NCI-H69 (cell line): ENCODE measurements at regions not wholly inside any gene's neighbourhood (a gene's known extent, or its start where the extent isn't known, plus 50 kb on each side); places are given as distances from the start of the nearest gene placed in this dataset.
"Not testable (repeated sequence)": the region's sequence is repeated elsewhere in the genome, so short reads cannot be mapped to it uniquely, and the experiment has no call there.

Experiments
- DNase-seq: peaks from one replicate; lab custom pipeline; 2025; lab: John Stamatoyannopoulos, UW

DNA sequence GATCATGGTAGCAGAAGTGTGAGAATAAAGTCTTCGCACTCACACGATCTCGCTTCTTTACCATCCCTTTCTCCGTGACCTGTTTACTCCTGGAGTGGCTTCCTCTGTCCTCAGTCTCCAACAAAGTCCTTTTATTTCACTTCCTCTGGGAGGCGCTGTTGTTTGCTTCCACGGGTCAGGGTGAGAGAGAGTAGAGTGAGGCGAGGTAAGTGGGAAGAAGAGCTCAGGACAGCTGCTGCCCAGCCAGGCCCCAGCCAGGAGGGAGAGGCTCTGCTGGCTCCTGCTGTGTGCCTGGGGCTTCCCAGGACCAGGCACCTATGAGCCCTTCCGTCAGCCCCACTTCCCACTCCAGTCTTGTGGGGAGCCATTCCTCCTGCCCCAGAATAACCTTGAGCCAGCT is 242.1 kb downstream of the FGF9 start:
- DNase-seq, result peak; percentile 56

- DNase-seq, result no peak
Observed at GRCh38 chr13:21917086-21918015, 246.5 kb downstream of the FGF9 start.

DNA sequence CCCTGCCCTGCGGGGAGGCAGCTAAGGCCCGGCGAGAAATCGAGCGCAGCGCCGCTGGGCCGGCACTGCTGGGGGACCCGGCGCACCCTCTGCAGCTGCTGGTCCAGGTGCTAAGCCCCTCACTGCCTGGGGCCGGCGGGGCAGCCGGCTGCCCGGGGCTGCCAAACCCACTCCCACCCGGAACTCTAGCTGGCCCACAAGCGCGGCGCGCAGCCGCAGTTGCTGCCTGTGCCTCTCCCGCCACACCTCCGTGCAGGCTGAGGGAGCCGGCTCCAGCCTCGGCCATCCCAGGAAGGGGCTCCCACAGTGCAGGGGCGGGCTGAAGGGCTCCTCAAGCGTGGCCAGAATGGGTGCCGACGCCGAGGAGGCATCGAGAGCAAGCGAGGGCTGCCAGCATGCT is 249.9 kb downstream of the FGF9 start:
- not testable (repeated sequence) for DNase-seq

GRCh38 chr13:21924958-21925357 is 254.1 kb downstream of the FGF9 start:
- no peak for DNase-seq

GRCh38 chr13:21925720-21926119 is 254.8 kb downstream of the FGF9 start:
- no peak for DNase-seq

GRCh38 chr13:21929400-21929799 is 258.5 kb downstream of the FGF9 start:
- no peak for DNase-seq

DNA sequence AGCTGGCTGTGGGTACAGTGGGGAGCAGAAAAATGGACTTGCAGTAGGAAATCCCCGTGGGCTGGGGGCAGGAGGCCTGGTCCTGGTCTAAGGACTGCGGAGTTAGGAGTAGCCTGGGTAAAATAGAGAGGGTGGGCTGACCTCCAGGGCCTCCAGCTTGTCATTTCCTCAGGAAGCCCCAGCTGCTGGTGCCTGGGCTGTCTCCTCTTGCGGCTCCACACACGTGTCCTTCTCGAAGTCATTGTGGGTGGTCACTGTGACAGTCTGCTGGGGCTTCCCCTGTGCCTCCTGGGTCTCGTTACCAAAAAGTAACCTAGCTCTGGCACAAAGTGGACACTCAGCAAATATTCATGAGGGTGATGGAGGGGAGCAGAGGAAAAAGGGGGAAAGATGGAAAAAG is 259.7 kb downstream of the FGF9 start:
- no peak for DNase-seq

GRCh38 chr13:21932578-21932977 is 261.7 kb downstream of the FGF9 start:
- DNase-seq, result peak; percentile 49

DNA sequence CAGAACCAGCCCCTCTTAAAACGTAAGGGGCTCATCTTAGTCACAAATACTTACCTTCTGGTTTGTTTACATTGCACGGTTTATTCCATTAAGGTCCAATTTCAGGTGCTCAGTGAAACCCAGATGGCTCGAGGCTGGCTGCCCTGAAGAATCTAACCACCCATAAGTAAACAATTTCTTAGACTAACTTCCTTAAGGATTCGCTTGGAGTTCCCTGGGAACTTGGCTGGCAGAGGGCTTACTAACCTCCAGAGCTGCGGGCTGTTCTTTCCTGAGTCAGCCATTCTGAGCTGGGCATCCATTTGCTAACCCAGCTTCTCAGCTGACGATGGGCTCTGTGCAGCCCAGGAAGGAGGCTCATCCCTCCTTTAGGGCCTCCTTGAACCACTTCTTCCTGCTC is 262.1 kb downstream of the FGF9 start:
- DNase-seq, result peak; percentile 49

GRCh38 chr13:21934284-21934683 is 263.4 kb downstream of the FGF9 start:
- peak; percentile 87 for DNase-seq

DNA sequence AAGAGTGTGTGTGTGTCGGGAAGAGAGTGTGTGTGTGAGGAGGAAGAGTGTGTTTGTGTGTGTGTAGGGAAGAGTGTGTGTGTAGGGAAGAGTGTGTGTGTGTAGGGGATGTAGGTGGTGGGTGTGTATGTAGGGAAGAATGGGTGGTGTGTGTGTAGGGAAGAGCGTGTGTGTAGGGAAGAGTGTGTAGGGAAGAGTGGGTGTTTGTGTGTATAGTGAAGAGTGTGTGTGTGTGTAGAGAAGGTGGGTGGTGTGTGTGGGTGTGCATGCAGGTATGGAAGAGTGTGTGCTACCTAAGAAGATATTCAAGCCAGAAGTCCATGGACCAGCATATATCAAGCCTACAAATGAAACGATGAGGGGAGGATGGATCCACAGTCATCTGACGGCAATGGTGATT is 265.8 kb downstream of the FGF9 start:
- no peak for DNase-seq

- DNase-seq, result no peak
Observed at GRCh38 chr13:21938168-21938567, 267.3 kb downstream of the FGF9 start.

GRCh38 chr13:21938636-21939035 is 267.8 kb downstream of the FGF9 start:
- no peak for DNase-seq

DNA sequence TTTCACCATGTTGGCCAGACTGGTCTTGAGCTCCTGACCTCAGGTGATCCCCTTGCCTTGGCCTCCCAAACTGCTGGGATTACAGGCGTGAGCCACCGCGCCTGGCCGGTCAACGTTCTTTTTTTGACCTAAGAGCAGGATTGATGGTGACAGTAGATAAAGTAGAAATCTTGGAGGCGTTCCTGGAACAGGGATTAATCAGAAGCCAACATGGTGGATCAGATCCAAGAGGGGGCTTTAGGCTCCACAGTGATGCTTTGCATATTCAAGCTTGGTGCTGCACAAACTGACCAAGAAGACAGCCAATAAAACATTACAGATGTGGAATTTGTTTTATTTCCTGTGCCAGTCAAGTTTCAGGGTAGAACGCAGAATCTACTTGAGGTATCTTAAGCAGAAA is 271.2 kb downstream of the FGF9 start:
- no peak for DNase-seq

GRCh38 chr13:21944610-21945009 is 273.7 kb downstream of the FGF9 start:
- no peak for DNase-seq

DNA sequence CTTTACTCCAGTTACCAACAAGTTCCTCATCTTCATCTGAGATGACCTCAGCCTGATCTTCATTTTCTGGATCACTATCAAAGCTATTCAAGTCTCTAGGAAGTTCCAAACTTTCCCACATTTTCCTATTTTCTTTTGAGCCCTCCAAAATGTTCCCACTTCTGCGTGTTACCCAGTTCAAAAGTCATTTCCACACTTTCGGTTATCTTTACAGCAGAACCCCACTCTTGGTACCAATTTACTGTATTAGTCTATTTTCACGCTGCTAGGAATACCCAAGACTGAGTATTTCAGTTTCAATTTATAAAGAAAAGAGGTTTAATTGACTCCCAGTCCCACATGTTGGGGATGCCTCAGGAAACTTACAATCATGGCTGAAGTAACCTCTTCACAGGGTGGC is 274.3 kb downstream of the FGF9 start:
- DNase-seq, result no peak

GRCh38 chr13:21946964-21947363 is 276.1 kb downstream of the FGF9 start:
- DNase-seq, result no peak

- no peak for DNase-seq
Observed at GRCh38 chr13:21948769-21949474, 278.0 kb downstream of the FGF9 start.

DNA sequence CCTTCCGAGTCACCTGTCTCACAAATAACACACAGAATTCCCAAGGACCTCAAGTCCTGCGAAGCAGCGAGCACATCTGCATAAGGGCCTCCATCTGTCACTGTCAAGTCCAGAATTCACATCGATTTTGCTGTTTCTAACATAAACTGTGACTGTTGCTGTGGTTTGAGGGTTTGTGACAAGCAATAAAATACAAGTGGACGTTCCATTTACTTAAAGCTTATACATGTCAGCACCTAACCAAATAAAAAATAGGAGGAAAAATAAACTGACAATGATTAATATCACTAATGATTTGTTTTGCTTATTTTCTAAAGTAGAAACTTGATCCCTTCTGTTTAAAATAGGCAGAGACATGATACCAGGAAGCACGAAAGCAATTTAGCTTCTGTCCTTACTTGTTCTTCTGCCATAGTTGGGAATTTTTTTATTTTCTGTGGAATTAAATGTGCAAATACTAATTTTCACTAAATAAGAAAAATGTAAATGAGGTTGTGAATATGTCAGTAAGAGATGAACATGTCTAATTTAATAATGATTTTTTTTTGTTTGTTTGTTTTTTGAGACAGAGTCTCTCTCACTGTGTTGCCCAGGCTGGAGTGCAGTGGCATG is 279.1 kb downstream of the FGF9 start:
- peak; percentile 19 for DNase-seq

GRCh38 chr13:21956666-21957065 is 285.8 kb downstream of the FGF9 start:
- DNase-seq, result no peak

GRCh38 chr13:21957833-21958232 is 287.0 kb downstream of the FGF9 start:
- DNase-seq, result no peak

DNA sequence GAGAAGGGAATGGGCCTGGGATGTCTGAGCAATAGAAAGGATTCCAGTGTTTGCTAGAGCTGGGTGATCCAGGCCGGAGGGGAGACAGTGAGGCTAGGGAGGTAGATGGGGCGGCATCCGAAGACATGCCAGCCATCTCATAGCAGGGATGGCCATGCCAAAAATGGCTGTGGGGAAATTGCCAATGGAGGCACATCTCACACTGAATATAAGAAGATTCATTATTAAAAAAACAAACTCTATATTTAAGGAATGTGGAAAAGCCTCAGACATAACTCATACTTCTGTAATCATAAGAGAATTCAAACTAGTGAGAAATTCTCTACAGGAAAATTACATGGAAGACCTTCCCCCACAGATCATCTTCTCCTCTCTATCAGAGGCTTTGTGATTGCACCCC is 289.2 kb downstream of the FGF9 start:
- no peak for DNase-seq

- DNase-seq, result no peak
Observed at GRCh38 chr13:21964686-21965085, 293.8 kb downstream of the FGF9 start.
